H1 (cell line): ENCODE measurements at regions not wholly inside any gene's neighbourhood (a gene's known extent, or its start where the extent isn't known, plus 50 kb on each side); places are given as distances from the start of the nearest gene placed in this dataset.

ENCODE experiments used
- ASH2L ChIP-seq: fragments of 200-600, 300-600 bp; sonication (generic); IDR thresholded peaks from one replicate; pipeline ENCODE4 v1.7.1; 2017; ENCODE audit warnings: low read length
- CEBPB ChIP-seq: IDR thresholded peaks from 2 replicates; pipeline ENCODE4 v1.6.1; 2012; ENCODE audit warnings: low read depth, low read length
- CREB1 ChIP-seq: IDR thresholded peaks from 2 replicates; pipeline ENCODE4 v1.6.1; 2012; ENCODE audit warnings: inconsistent platforms
- GTF2F1 ChIP-seq: IDR thresholded peaks from 2 replicates; pipeline ENCODE4 v1.6.1; 2012; ENCODE audit warnings: low read depth, low read length, improper control_type of control experiment, borderline replicate concordance
- KDM5A ChIP-seq: fragments of 200-600 bp; IDR thresholded peaks from 2 replicates; pipeline ENCODE4 v1.7.1; 2012; ENCODE audit warnings: mild to moderate bottlenecking, low read length, inconsistent platforms, mixed read lengths
- MAFK ChIP-seq: IDR thresholded peaks from 2 replicates; pipeline ENCODE4 v1.6.1; 2012; ENCODE audit warnings: low read depth, mild to moderate bottlenecking, improper control_type of control experiment, low read length
- NRF1 ChIP-seq: IDR thresholded peaks from 2 replicates; pipeline ENCODE4 v1.6.1; 2011; ENCODE audit warnings: mild to moderate bottlenecking, low read depth, low read length, improper control_type of control experiment
- POLR2A ChIP-seq, 2 experiments: IDR thresholded peaks; 1 replicate in 1 of 2; 2 replicates in 1 of 2; pipeline ENCODE4 v1.6.1; 2011; ENCODE audit warnings: low read depth in 2 of 2, low read length in 2 of 2, mild to moderate bottlenecking in 2 of 2; ENCODE audit errors: control extremely low read depth in 1 of 2
- RFX5 ChIP-seq: IDR thresholded peaks from 2 replicates; pipeline ENCODE4 v1.6.1; 2011; ENCODE audit warnings: low read depth, low read length, improper control_type of control experiment, borderline replicate concordance
- SIN3A ChIP-seq, 2 experiments: IDR thresholded peaks in 1 of 2; conservative IDR thresholded peaks in 1 of 2; 2 replicates each; pipeline ENCODE4 v1.6.1; 2011 to 2012; ENCODE audit warnings: low read length in 2 of 2, improper control_type of control experiment in 1 of 2, low read depth in 1 of 2, mild to moderate bottlenecking in 1 of 2
- SIX5 ChIP-seq: IDR thresholded peaks from 2 replicates; pipeline ENCODE4 v1.6.1; 2011; ENCODE audit warnings: mild to moderate bottlenecking, low read depth, low read length
- TF ChIP-seq, protein P1 (sequence below), 3 experiments: IDR thresholded peaks; 1 replicate in 2 of 3; 2 replicates in 1 of 3; pipeline versions ENCODE4 v1.5.1 to v1.6.1; 2011; ENCODE audit warnings: low read length in 3 of 3, mild to moderate bottlenecking in 3 of 3, inconsistent platforms in 2 of 3, low read depth in 1 of 3, moderate library complexity in 1 of 3; ENCODE audit not compliant: insufficient read depth in 1 of 3; ENCODE audit errors: control extremely low read depth in 1 of 3
- TF ChIP-seq, protein P2 (sequence below): IDR thresholded peaks from 2 replicates; pipeline ENCODE4 v1.6.1; 2012; ENCODE audit warnings: low read length, inconsistent platforms

DNA sequence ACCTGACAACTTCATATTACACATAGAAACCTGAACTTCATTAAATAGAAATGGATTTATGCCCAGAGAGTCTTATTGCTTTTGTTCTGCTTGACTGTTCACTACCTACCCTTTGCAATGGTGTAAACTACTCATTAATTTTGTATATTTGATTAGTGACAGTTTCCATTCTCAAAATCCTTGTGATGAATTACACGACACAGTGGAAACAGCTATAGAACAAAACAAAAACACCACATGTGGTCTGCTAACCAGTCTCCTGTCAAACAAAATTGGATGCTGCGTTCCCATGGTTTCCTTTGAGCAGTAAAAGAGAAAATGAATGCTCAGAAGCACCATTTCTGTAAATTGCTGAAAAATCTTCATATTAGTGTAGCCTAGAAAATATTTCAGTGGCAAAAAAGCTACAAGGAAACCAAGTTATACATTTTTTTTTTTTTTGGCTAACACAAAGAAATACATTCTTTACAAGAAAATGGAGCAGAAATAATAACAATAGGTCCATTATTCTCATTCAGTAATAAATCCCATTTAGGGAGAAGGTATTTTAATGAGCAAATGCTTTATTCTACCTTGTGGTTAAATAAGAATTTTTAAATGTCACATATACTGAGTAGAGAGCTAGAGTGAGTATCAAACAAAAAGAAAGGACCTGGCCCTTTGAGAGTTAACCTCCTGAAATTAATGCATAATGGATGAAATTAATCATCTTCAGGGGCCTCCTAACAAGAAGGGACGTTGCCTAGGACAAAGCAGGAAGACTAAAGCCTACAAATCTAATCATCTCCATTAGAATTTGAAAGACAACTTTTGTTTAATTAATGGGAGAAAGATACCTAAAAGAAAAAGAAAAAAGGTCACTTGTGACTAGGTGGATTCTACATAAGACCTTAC is 355.1 kb upstream of the ZC3H15 start:
- TF ChIP-seq, protein P1, sequence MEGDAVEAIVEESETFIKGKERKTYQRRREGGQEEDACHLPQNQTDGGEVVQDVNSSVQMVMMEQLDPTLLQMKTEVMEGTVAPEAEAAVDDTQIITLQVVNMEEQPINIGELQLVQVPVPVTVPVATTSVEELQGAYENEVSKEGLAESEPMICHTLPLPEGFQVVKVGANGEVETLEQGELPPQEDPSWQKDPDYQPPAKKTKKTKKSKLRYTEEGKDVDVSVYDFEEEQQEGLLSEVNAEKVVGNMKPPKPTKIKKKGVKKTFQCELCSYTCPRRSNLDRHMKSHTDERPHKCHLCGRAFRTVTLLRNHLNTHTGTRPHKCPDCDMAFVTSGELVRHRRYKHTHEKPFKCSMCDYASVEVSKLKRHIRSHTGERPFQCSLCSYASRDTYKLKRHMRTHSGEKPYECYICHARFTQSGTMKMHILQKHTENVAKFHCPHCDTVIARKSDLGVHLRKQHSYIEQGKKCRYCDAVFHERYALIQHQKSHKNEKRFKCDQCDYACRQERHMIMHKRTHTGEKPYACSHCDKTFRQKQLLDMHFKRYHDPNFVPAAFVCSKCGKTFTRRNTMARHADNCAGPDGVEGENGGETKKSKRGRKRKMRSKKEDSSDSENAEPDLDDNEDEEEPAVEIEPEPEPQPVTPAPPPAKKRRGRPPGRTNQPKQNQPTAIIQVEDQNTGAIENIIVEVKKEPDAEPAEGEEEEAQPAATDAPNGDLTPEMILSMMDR (IDR thresholded peaks at IDR 0.05; ENCODE audit: control extremely low read depth in 1 of 3, insufficient read depth in 1 of 3, low read depth in 1 of 3, low read length in 3 of 3): no peak
- TF ChIP-seq SIN3A (conservative IDR thresholded peaks at IDR 0.05 in 1 of 2, IDR thresholded peaks at IDR 0.05 in 1 of 2; ENCODE audit: low read depth in 1 of 2, low read length in 2 of 2) (no peak), CEBPB (no peak), POLR2A (IDR thresholded peaks at IDR 0.05; ENCODE audit: control extremely low read depth in 1 of 2, low read depth in 2 of 2, low read length in 2 of 2) (no peak), SIX5 (no peak), CREB1 (no peak), NRF1 (no peak), RFX5 (no peak), MAFK (no peak), ASH2L (no peak), GTF2F1 (no peak), KDM5A (no peak)
- TF ChIP-seq, protein P2, sequence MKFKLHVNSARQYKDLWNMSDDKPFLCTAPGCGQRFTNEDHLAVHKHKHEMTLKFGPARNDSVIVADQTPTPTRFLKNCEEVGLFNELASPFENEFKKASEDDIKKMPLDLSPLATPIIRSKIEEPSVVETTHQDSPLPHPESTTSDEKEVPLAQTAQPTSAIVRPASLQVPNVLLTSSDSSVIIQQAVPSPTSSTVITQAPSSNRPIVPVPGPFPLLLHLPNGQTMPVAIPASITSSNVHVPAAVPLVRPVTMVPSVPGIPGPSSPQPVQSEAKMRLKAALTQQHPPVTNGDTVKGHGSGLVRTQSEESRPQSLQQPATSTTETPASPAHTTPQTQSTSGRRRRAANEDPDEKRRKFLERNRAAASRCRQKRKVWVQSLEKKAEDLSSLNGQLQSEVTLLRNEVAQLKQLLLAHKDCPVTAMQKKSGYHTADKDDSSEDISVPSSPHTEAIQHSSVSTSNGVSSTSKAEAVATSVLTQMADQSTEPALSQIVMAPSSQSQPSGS: no peak
